RWPE1 (cell line): ENCODE measurements at regions not wholly inside any gene's neighbourhood (a gene's known extent, or its start where the extent isn't known, plus 50 kb on each side); places are given as distances from the start of the nearest gene placed in this dataset.
A peak's percentile ranks its signal among the peaks of the same experiment; 100 is the strongest.

Source experiments
- CTCF ChIA-PET: fragments of 350-600 bp; sonication (Branson Sonifier 250); formaldehyde crosslinking; extraction: SDS; loops from one replicate; lab custom pipeline; 2021; lab: Yijun Ruan, JAX
- POLR2A ChIA-PET: fragments of 400-600 bp; formaldehyde crosslinking; extraction: SDS; loops from one replicate; lab custom pipeline; 2020; ENCODE audit warnings: antibody characterized with exemption; ENCODE audit not compliant: low non-redundant PET; lab: Yijun Ruan, JAX
- DNase-seq: peaks from one replicate; pipeline ENCODE4 v3.0.0; 2012; ENCODE audit warnings: low spot score
- H3K27ac ChIP-seq: fragments of 450-650 bp; 2 replicates; pipeline ENCODE4 v1.5.1; 2017
- CTCF ChIP-seq: fragments of 450-650 bp; conservative IDR thresholded peaks from 2 replicates; pipeline ENCODE4 v1.5.1; 2017; ENCODE audit warnings: low read depth, mild to moderate bottlenecking

GRCh38 chr1:221192055-221192454 is 312.8 kb downstream of the HLX start:
- no peak for DNase-seq
- ChIA-PET CTCF (no interaction called here), POLR2A (no interaction called here)
- H3K27ac ChIP-seq = no peak overlapping the region
- TF ChIP-seq CTCF = no peak

- POLR2A ChIA-PET = no interaction called here
- TF ChIP-seq CTCF = no peak
- no peak overlapping the region for H3K27ac ChIP-seq
- CTCF ChIA-PET = no interaction called here
- DNase-seq = no peak
Measured at GRCh38 chr1:221200464-221200863, 321.2 kb downstream of the HLX start.

- POLR2A ChIA-PET = no interaction called here
- H3K27ac ChIP-seq = no peak overlapping the region
- TF ChIP-seq CTCF = no peak
- CTCF ChIA-PET = no interaction called here
- DNase-seq = no peak
Measured at GRCh38 chr1:221201773-221202172, 322.5 kb downstream of the HLX start.

- ChIA-PET CTCF (interaction anchor here (0.6 to 2.3 kb wide), 18 partner anchors 15 to 1886 kb away, joined by 3 to 11 read pairs (median 4); partner anchors contain the start of gene HLX), POLR2A (no interaction called here)
- H3K27ac ChIP-seq = no peak overlapping the region
- peak; percentile 50 for DNase-seq
- peak; percentile 70 for TF ChIP-seq CTCF
Measured at GRCh38 chr1:221203224-221204054, 324.2 kb downstream of the HLX start.

GRCh38 chr1:221204055-221204833 is 325.0 kb downstream of the HLX start:
- ChIA-PET CTCF (interaction anchor here (0.6 to 2.3 kb wide), 14 partner anchors 16 to 974 kb away, joined by 3 to 11 read pairs (median 4); partner anchors contain the start of gene HLX), POLR2A (no interaction called here)
- TF ChIP-seq CTCF = no peak
- no peak overlapping the region for H3K27ac ChIP-seq
- DNase-seq = no peak

- POLR2A ChIA-PET = no interaction called here
- H3K27ac ChIP-seq = no peak overlapping the region
- DNase-seq = no peak
- CTCF ChIA-PET = no interaction called here
- TF ChIP-seq CTCF = no peak
Measured at GRCh38 chr1:221206076-221206475, 326.8 kb downstream of the HLX start.
